ENCODE measurements at regions not wholly inside any gene's neighbourhood (a gene's known extent, or its start where the extent isn't known, plus 50 kb on each side); places are given as distances from the start of the nearest gene placed in this dataset.

- TF ChIP-seq, protein P1, sequence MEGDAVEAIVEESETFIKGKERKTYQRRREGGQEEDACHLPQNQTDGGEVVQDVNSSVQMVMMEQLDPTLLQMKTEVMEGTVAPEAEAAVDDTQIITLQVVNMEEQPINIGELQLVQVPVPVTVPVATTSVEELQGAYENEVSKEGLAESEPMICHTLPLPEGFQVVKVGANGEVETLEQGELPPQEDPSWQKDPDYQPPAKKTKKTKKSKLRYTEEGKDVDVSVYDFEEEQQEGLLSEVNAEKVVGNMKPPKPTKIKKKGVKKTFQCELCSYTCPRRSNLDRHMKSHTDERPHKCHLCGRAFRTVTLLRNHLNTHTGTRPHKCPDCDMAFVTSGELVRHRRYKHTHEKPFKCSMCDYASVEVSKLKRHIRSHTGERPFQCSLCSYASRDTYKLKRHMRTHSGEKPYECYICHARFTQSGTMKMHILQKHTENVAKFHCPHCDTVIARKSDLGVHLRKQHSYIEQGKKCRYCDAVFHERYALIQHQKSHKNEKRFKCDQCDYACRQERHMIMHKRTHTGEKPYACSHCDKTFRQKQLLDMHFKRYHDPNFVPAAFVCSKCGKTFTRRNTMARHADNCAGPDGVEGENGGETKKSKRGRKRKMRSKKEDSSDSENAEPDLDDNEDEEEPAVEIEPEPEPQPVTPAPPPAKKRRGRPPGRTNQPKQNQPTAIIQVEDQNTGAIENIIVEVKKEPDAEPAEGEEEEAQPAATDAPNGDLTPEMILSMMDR (IDR thresholded peaks at IDR 0.05) = no peak
- no peak for TF ChIP-seq POLR2A (IDR thresholded peaks at IDR 0.05)
Observed at GRCh38 chr12:28887461-28887990, 261.6 kb upstream of the FAR2 start.

Data from right lobe of liver (tissue), 4 donors.